ENCODE measurements at regions not wholly inside any gene's neighbourhood (a gene's known extent, or its start where the extent isn't known, plus 50 kb on each side); places are given as distances from the start of the nearest gene placed in this dataset.

GRCh38 chr9:130755377-130756007 is 61.9 kb downstream of the EXOSC2 start:
- H3K27ac Mint-ChIP-seq: peak overlapping the region in 2 of 10 donors; percentile 8 to 23

GRCh38 chr9:130756037-130756436 is 62.5 kb downstream of the EXOSC2 start:
- POLR2A ChIA-PET: no interaction called here
- H3K9me3 Mint-ChIP-seq: no peaks in the 10 kb centered on the region
- H3K4me1 Mint-ChIP-seq: peaks cover 21 to 33% (median 24%) of the 10 kb centered on the region in 4 donors
- no peak for DNase-seq
- H3K27ac Mint-ChIP-seq: peak overlapping the region in 1 of 10 donors; percentile 42
- no peak for ATAC-seq
- no peak overlapping the region for H3K4me3 Mint-ChIP-seq
- H3K36me3 Mint-ChIP-seq: no peaks in the 10 kb centered on the region
- no peaks in the 10 kb centered on the region for H3K27me3 Mint-ChIP-seq

More at GRCh38 chr9:130755377-130756007, 61.9 kb downstream of the EXOSC2 start:
- DNase-seq: no peak
- Mint-ChIP-seq H3K36me3 (no peaks in the 10 kb centered on the region), H3K4me3 (no peak overlapping the region), H3K27me3 (no peaks in the 10 kb centered on the region), H3K9me3 (no peaks in the 10 kb centered on the region), H3K4me1 (peaks cover 20 to 33% (median 25%) of the 10 kb centered on the region in 4 donors)
- POLR2A ChIA-PET: no interaction called here
- ATAC-seq: no peak

- Mint-ChIP-seq H3K27me3 (no peaks in the 10 kb centered on the region), H3K27ac (peak overlapping the region in 3 of 10 donors; percentile 9 to 42 (median 41)), H3K4me3 (no peak overlapping the region), H3K4me1 (peaks cover 25 to 38% (median 29%) of the 10 kb centered on the region in 4 donors), H3K9me3 (no peaks in the 10 kb centered on the region), H3K36me3 (peaks cover 0 to 2% (median 0%) of the 10 kb centered on the region in 3 donors)
- POLR2A ChIA-PET: no interaction called here
- DNase-seq: no peak
- ATAC-seq: no peak
These were observed 63.0 kb downstream of the EXOSC2 start for GRCh38 chr9:130756455-130757152.

- H3K4me3 Mint-ChIP-seq: no peak overlapping the region
- H3K36me3 Mint-ChIP-seq: peaks cover 0 to 2% (median 0%) of the 10 kb centered on the region in 3 donors
- peaks cover 28 to 55% (median 42%) of the 10 kb centered on the region in 4 donors for H3K4me1 Mint-ChIP-seq
- no peaks in the 10 kb centered on the region for H3K27me3 Mint-ChIP-seq
- no peak for DNase-seq
- no peaks in the 10 kb centered on the region for H3K9me3 Mint-ChIP-seq
- no peak for ATAC-seq
- POLR2A ChIA-PET: no interaction called here
- H3K27ac Mint-ChIP-seq: no peak overlapping the region
These were observed 66.2 kb downstream of the EXOSC2 start for GRCh38 chr9:130759738-130760137.

GRCh38 chr9:130763331-130764171 is 70.0 kb downstream of the EXOSC2 start:
- POLR2A ChIA-PET: no interaction called here
- Mint-ChIP-seq H3K27ac (peak overlapping the region in 4 of 10 donors; percentile 19 to 53 (median 32)), H3K4me3 (peak overlapping the region in 1 of 10 donors; percentile 12), H3K27me3 (no peaks in the 10 kb centered on the region), H3K36me3 (peaks cover 0 to 2% (median 0%) of the 10 kb centered on the region in 3 donors), H3K4me1 (peaks cover 35 to 70% (median 64%) of the 10 kb centered on the region in 4 donors), H3K9me3 (no peaks in the 10 kb centered on the region)
- DNase-seq (no peak), ATAC-seq (no peak)

- no peak for DNase-seq
These were observed 69.7 kb upstream of the ABL1 start for GRCh38 chr9:130765137-130766020.

GRCh38 chr9:130766021-130766926 is 68.8 kb upstream of the ABL1 start:
- DNase-seq (no peak), ATAC-seq (no peak)
- Mint-ChIP-seq H3K9me3 (no peaks in the 10 kb centered on the region), H3K4me1 (peaks cover 34 to 67% (median 57%) of the 10 kb centered on the region in 4 donors), H3K4me3 (peak overlapping the region in 2 of 10 donors; percentile 40 to 66), H3K27me3 (no peaks in the 10 kb centered on the region), H3K27ac (peak overlapping the region in 7 of 10 donors; percentile 15 to 87 (median 71)), H3K36me3 (peaks cover 0 to under 1% (median 0%) of the 10 kb centered on the region in 3 donors)
- POLR2A ChIA-PET: no interaction called here

More at GRCh38 chr9:130765137-130766020, 69.7 kb upstream of the ABL1 start:
- POLR2A ChIA-PET: no interaction called here
- H3K9me3 Mint-ChIP-seq: no peaks in the 10 kb centered on the region
- ATAC-seq: no peak
- H3K36me3 Mint-ChIP-seq: peaks cover 0 to 2% (median 0%) of the 10 kb centered on the region in 3 donors
- peaks cover 36 to 69% (median 60%) of the 10 kb centered on the region in 4 donors for H3K4me1 Mint-ChIP-seq
- H3K27ac Mint-ChIP-seq: peak overlapping the region in 3 of 10 donors; percentile 41 to 71 (median 43)
- H3K4me3 Mint-ChIP-seq: no peak overlapping the region
- H3K27me3 Mint-ChIP-seq: no peaks in the 10 kb centered on the region

- Mint-ChIP-seq H3K4me3 (peak overlapping the region in 1 of 10 donors; percentile 66), H3K9me3 (no peaks in the 10 kb centered on the region), H3K27ac (peak overlapping the region in 8 of 10 donors; percentile 3 to 71 (median 42)), H3K36me3 (no peaks in the 10 kb centered on the region), H3K4me1 (peaks cover 32 to 64% (median 54%) of the 10 kb centered on the region in 4 donors), H3K27me3 (no peaks in the 10 kb centered on the region)
- no peak for DNase-seq
- POLR2A ChIA-PET: no interaction called here
- ATAC-seq: no peak
These were observed 68.1 kb upstream of the ABL1 start for GRCh38 chr9:130766927-130767307.

GRCh38 chr9:130768265-130768664 is 66.8 kb upstream of the ABL1 start:
- no peak overlapping the region for H3K4me3 Mint-ChIP-seq
- DNase-seq: no peak
- POLR2A ChIA-PET: no interaction called here
- no peaks in the 10 kb centered on the region for H3K36me3 Mint-ChIP-seq
- H3K27ac Mint-ChIP-seq: peak overlapping the region in 4 of 10 donors; percentile 3 to 65 (median 30)
- H3K27me3 Mint-ChIP-seq: no peaks in the 10 kb centered on the region
- H3K4me1 Mint-ChIP-seq: peaks cover 35 to 59% (median 55%) of the 10 kb centered on the region in 4 donors
- no peaks in the 10 kb centered on the region for H3K9me3 Mint-ChIP-seq
- no peak for ATAC-seq

GRCh38 chr9:130768891-130769403 is 66.1 kb upstream of the ABL1 start:
- ATAC-seq (no peak), DNase-seq (no peak)
- Mint-ChIP-seq H3K36me3 (no peaks in the 10 kb centered on the region), H3K9me3 (no peaks in the 10 kb centered on the region), H3K4me3 (no peak overlapping the region), H3K27ac (peak overlapping the region in 1 of 10 donors; percentile 3), H3K4me1 (peaks cover 30 to 54% (median 49%) of the 10 kb centered on the region in 4 donors), H3K27me3 (no peaks in the 10 kb centered on the region)
- POLR2A ChIA-PET: interaction anchor here (0.6 kb wide), 1 partner anchor 30 kb away, joined by 5 read pairs; no protein-coding TSS in a partner anchor

- Mint-ChIP-seq H3K27me3 (no peaks in the 10 kb centered on the region), H3K9me3 (no peaks in the 10 kb centered on the region), H3K36me3 (no peaks in the 10 kb centered on the region), H3K4me3 (no peak overlapping the region), H3K27ac (peak overlapping the region in 1 of 10 donors; percentile 5), H3K4me1 (peaks cover 35 to 54% (median 48%) of the 10 kb centered on the region in 4 donors)
- DNase-seq (no peak), ATAC-seq (no peak)
- POLR2A ChIA-PET: no interaction called here
These were observed 65.0 kb upstream of the ABL1 start for GRCh38 chr9:130770093-130770492.
